GM12878 (cell line): ENCODE measurements at regions not wholly inside any gene's neighbourhood (a gene's known extent, or its start where the extent isn't known, plus 50 kb on each side); places are given as distances from the start of the nearest gene placed in this dataset.

ENCODE experiments used
- BCL3 ChIP-seq: IDR thresholded peaks from 2 replicates; pipeline ENCODE4 v1.6.1; 2011; ENCODE audit warnings: borderline replicate concordance, low read depth, mild to moderate bottlenecking, moderate library complexity, low read length; ENCODE audit not compliant: insufficient read depth, poor library complexity, severe bottlenecking
- BHLHE40 ChIP-seq, 2 experiments: fragments of 450-650 bp in 1 of 2; IDR thresholded peaks; 2 replicates each; pipeline ENCODE4 v1.6.1; 2011 to 2017; ENCODE audit warnings: low read depth in 2 of 2, borderline replicate concordance in 1 of 2, improper control_type of control experiment in 1 of 2, low read length in 1 of 2, mild to moderate bottlenecking in 1 of 2
- CTCF ChIP-seq, 3 experiments: IDR thresholded peaks in 2 of 3; conservative IDR thresholded peaks in 1 of 3; 2 replicates each; pipeline ENCODE4 v1.5.1; 2011; ENCODE audit warnings: low read depth in 3 of 3, low read length in 3 of 3, mild to moderate bottlenecking in 3 of 3, control low read depth in 2 of 3, moderate library complexity in 2 of 3, inconsistent platforms in 1 of 3, mixed read lengths in 1 of 3; ENCODE audit not compliant: control insufficient read depth in 2 of 3, insufficient read depth in 1 of 3; ENCODE audit errors: extremely low read depth in 1 of 3
- GABPA ChIP-seq: IDR thresholded peaks from 2 replicates; pipeline ENCODE4 v1.6.1; 2014; ENCODE audit warnings: antibody characterized with exemption, low read depth, mild to moderate bottlenecking, inconsistent platforms
- POLR2A ChIP-seq: IDR thresholded peaks from 2 replicates; pipeline ENCODE4 v1.6.1; 2011; ENCODE audit warnings: low read depth, mild to moderate bottlenecking, low read length
- POLR2AphosphoS5 ChIP-seq: IDR thresholded peaks from 2 replicates; pipeline ENCODE4 v1.6.1; 2011; ENCODE audit warnings: mild to moderate bottlenecking, low read length, inconsistent platforms
- SMC3 ChIP-seq: IDR thresholded peaks from 2 replicates; pipeline ENCODE4 v1.6.1; 2011; ENCODE audit warnings: low read length, improper control_type of control experiment, borderline replicate concordance
- TCF12 ChIP-seq: IDR thresholded peaks from 2 replicates; pipeline ENCODE4 v1.6.1; 2011; ENCODE audit warnings: low read depth, mild to moderate bottlenecking, low read length

- TF ChIP-seq TCF12 (no peak), CTCF (IDR thresholded peaks at IDR 0.05 in 2 of 3, conservative IDR thresholded peaks at IDR 0.05 in 1 of 3; ENCODE audit: control insufficient read depth in 2 of 3, extremely low read depth in 1 of 3, insufficient read depth in 1 of 3, low read depth in 3 of 3, low read length in 3 of 3) (no peak), POLR2A (no peak), BHLHE40 (IDR thresholded peaks at IDR 0.05; ENCODE audit: borderline replicate concordance in 1 of 2, low read depth in 2 of 2, low read length in 1 of 2) (no peak), BCL3 (no peak), GABPA (no peak), POLR2AphosphoS5 (no peak), SMC3 (no peak)
These were observed 218.6 kb upstream of the C1orf87 start for GRCh38 chr1:60292140-60292539.
